B cell (primary cell): ENCODE measurements at regions not wholly inside any gene's neighbourhood (a gene's known extent, or its start where the extent isn't known, plus 50 kb on each side); places are given as distances from the start of the nearest gene placed in this dataset. TPM values are rescaled to one million over a fixed set of nuclear protein-coding genes. Genes with fewer than 3 reads are reported as not detected.

ENCODE experiments used
- ATAC-seq: fragments of 200-7000 bp; cut with Tn5 transposase; one replicate; pipeline ENCODE4 v1.10.0; 2021; ENCODE audit warnings: low read depth, mild to moderate bottlenecking, moderate number of reproducible peaks, moderate library complexity
- CTCF ChIA-PET: fragments of 350-600 bp; sonication (Branson Sonifier 250); formaldehyde crosslinking; loops from one replicate; lab custom pipeline; 2021; ENCODE audit warnings: antibody characterized with exemption, inconsistent platforms; lab: Charles Lee
- POLR2A ChIA-PET: fragments of 350-600 bp; sonication (Branson Sonifier 250); formaldehyde crosslinking; loops from one replicate; lab custom pipeline; 2021; ENCODE audit warnings: antibody characterized with exemption; lab: Charles Lee
- DNase-seq: peaks from one replicate; pipeline ENCODE4 v3.0.0; 2013
- H2AFZ ChIP-seq: 2 replicates; pipeline ENCODE4 v1.6.1; 2012; ENCODE audit warnings: mild to moderate bottlenecking, low read depth, low read length; ENCODE audit not compliant: insufficient read depth, poor library complexity, severe bottlenecking
- H3K27ac ChIP-seq, 2 donors: 1 replicate in 1 of 2; 2 replicates in 1 of 2; pipeline ENCODE4 v1.5.1; 2012 to 2013; ENCODE audit warnings: low read length in 2 of 2, mild to moderate bottlenecking in 2 of 2, moderate library complexity in 1 of 2
- H3K27me3 ChIP-seq, 4 experiments: fragments of 200-600 bp in 1 of 4; sonication (generic) in 1 of 4; replicated peaks in 1 of 4; 1 replicate in 2 of 4; 2 replicates in 2 of 4; pipeline versions ENCODE4 v1.6.1 to v1.7.0; 2013 to 2016; ENCODE audit warnings: low read length in 3 of 4, mild to moderate bottlenecking in 2 of 4, mixed read lengths in 1 of 4, moderate library complexity in 1 of 4; ENCODE audit not compliant: insufficient read depth in 4 of 4, control insufficient read depth in 3 of 4; ENCODE audit errors: control extremely low read depth in 1 of 4
- H3K36me3 ChIP-seq, 2 experiments: replicated peaks in 1 of 2; 1 replicate in 1 of 2; 2 replicates in 1 of 2; pipeline versions ENCODE4 v1.6.1 to v1.7.1; 2013; ENCODE audit warnings: low read length in 1 of 2; ENCODE audit not compliant: insufficient read depth in 2 of 2, control insufficient read depth in 1 of 2; ENCODE audit errors: control extremely low read depth in 1 of 2, extremely low read depth in 1 of 2
- H3K4me1 ChIP-seq, 2 donors: fragments of 200-600 bp in 1 of 2; sonication (generic) in 1 of 2; 1 replicate in 1 of 2; 2 replicates in 1 of 2; pipeline versions ENCODE4 v1.5.1 to v1.6.1; 2013 to 2017; ENCODE audit warnings: low read length in 2 of 2; ENCODE audit not compliant: control insufficient read depth in 2 of 2, insufficient read depth in 2 of 2
- H3K4me2 ChIP-seq: replicated peaks from 2 replicates; pipeline ENCODE3; 2012; ENCODE audit warnings: mild to moderate bottlenecking, low read depth, low read length; ENCODE audit not compliant: poor library complexity, severe bottlenecking
- H3K4me3 ChIP-seq, 5 experiments: fragments of 200-600 bp in 1 of 5; sonication (generic) in 1 of 5; 1 replicate in 3 of 5; 2 replicates in 2 of 5; pipeline versions ENCODE4 v1.5.1 to v1.7.0; 2011 to 2016; ENCODE audit warnings: low read length in 4 of 5, mild to moderate bottlenecking in 4 of 5, low read depth in 2 of 5, control low read depth in 1 of 5, moderate library complexity in 1 of 5; ENCODE audit not compliant: insufficient read depth in 1 of 5; ENCODE audit errors: control extremely low read depth in 1 of 5, extremely low read depth in 1 of 5
- H3K79me2 ChIP-seq: fragments of 200-600 bp; sonication (generic); one replicate; pipeline ENCODE4 v1.6.0; 2016; ENCODE audit warnings: low read length; ENCODE audit not compliant: control insufficient read depth, insufficient read depth
- H3K9ac ChIP-seq: fragments of 200-600 bp; sonication (generic); 2 replicates; pipeline ENCODE4 v1.6.1; 2017; ENCODE audit warnings: mild to moderate bottlenecking, low read length, moderate library complexity
- H3K9me3 ChIP-seq, 3 donors: one replicate each; pipeline versions ENCODE4 v1.6.1 to v1.7.1; 2013; ENCODE audit warnings: low read length in 2 of 3; ENCODE audit not compliant: control insufficient read depth in 2 of 3, insufficient read depth in 1 of 3; ENCODE audit errors: control extremely low read depth in 1 of 3
- H4K20me1 ChIP-seq: 2 replicates; pipeline ENCODE4 v1.6.0; 2012; ENCODE audit warnings: mild to moderate bottlenecking, low read length; ENCODE audit not compliant: insufficient read depth, control insufficient read depth, poor library complexity, severe bottlenecking
- H3K27ac Mint-ChIP-seq: one replicate; pipeline ENCODE4 v1.8.0; 2021; ENCODE audit warnings: mixed read lengths
- H3K27me3 Mint-ChIP-seq: one replicate; pipeline ENCODE4 v1.8.0; 2021; ENCODE audit warnings: mixed read lengths
- H3K4me1 Mint-ChIP-seq: one replicate; pipeline ENCODE4 v1.8.0; 2021; ENCODE audit warnings: mixed read lengths
- H3K4me3 Mint-ChIP-seq: one replicate; pipeline ENCODE4 v1.8.0; 2021; ENCODE audit warnings: mixed read lengths
- H3K9me3 Mint-ChIP-seq: one replicate; pipeline ENCODE4 v1.8.0; 2022; ENCODE audit warnings: mixed read lengths; ENCODE audit not compliant: insufficient read depth
- EZH2 ChIP-seq: IDR thresholded peaks from 2 replicates; pipeline ENCODE4 v1.6.1; 2012; ENCODE audit warnings: borderline replicate concordance, low read depth, mild to moderate bottlenecking, moderate library complexity, low read length; ENCODE audit not compliant: insufficient read depth, poor library complexity, severe bottlenecking
- WGBS: methylation state at CpG from one replicate; pipeline ENCODE4 v1.1.5; 2013; ENCODE audit warnings: missing lambda C conversion rate; ENCODE audit not compliant: insufficient coverage; 5-methylcytosine and 5-hydroxymethylcytosine counted together
- intact Hi-C: fragments of 100-400 bp; cut with micrococcal nuclease; formaldehyde crosslinking; loops from one replicate; pipeline ENCODE4 v1.10.0; 2022
- small RNA-seq: library from RNA; depleted of rRNA; stranded (forward); fragments of <200 nt; gene quantifications from one replicate; pipeline ENCODE3, GENCODE V24; 2012; ENCODE audit warnings: low replicate concordance, low read depth; ENCODE audit not compliant: insufficient read length
- TF ChIP-seq, protein P1 (sequence below): fragments of 200-600 bp; IDR thresholded peaks from one replicate; pipeline ENCODE4 v1.8.0; 2022; ENCODE audit warnings: antibody characterized with exemption, mild to moderate bottlenecking

GRCh38 chr6:90637320-90637719 is 50.4 kb upstream of the MAP3K7 start:
- Mint-ChIP-seq H3K9me3 (peaks cover 10% of the 10 kb centered on the region), H3K4me3 (no peak overlapping the region), H3K27me3 (peaks cover 27% of the 10 kb centered on the region), H3K4me1 (no peaks in the 10 kb centered on the region), H3K27ac (no peak overlapping the region)
- ChIA-PET CTCF (no interaction called here), POLR2A (no interaction called here)
- Histone ChIP-seq H3K4me3 (no peak overlapping the region), H3K27ac (no peak overlapping the region), H3K4me1 (no peaks in the 10 kb centered on the region), H4K20me1 (no peaks in the 10 kb centered on the region), H3K4me2 (no peak overlapping the region), H3K36me3 (no peaks in the 10 kb centered on the region), H2AFZ (no peak overlapping the region), H3K27me3 (no peaks in the 10 kb centered on the region), H3K9ac (no peak overlapping the region), H3K9me3 (peaks cover 0 to 15% (median 5%) of the 10 kb centered on the region in 3 donors), H3K79me2 (no peaks in the 10 kb centered on the region)
- intact Hi-C loops: no loop called here
- ATAC-seq: no peak
- WGBS: no CpG with 5 or more reads among the region's 2 CpGs
- no peak for DNase-seq
- TF ChIP-seq, protein P1, sequence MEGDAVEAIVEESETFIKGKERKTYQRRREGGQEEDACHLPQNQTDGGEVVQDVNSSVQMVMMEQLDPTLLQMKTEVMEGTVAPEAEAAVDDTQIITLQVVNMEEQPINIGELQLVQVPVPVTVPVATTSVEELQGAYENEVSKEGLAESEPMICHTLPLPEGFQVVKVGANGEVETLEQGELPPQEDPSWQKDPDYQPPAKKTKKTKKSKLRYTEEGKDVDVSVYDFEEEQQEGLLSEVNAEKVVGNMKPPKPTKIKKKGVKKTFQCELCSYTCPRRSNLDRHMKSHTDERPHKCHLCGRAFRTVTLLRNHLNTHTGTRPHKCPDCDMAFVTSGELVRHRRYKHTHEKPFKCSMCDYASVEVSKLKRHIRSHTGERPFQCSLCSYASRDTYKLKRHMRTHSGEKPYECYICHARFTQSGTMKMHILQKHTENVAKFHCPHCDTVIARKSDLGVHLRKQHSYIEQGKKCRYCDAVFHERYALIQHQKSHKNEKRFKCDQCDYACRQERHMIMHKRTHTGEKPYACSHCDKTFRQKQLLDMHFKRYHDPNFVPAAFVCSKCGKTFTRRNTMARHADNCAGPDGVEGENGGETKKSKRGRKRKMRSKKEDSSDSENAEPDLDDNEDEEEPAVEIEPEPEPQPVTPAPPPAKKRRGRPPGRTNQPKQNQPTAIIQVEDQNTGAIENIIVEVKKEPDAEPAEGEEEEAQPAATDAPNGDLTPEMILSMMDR: no peak
- TF ChIP-seq EZH2: no peak

Small RNA genes in the stretch of these regions (small RNA-seq; reads per million reads assigned to genes)
- gene MIR4643 (not detected), gene MTATP6P25 (not detected), gene MTCO1P56 (not detected), gene MTND4LP19 (not detected), gene RF00012 (not detected), gene RN7SL415P (not detected)
